Testis (tissue), 2 donors: ENCODE measurements at regions not wholly inside any gene's neighbourhood (a gene's known extent, or its start where the extent isn't known, plus 50 kb on each side); places are given as distances from the start of the nearest gene placed in this dataset.

Source experiments
- CTCF ChIP-seq, 3 experiments: fragments of 450-650 bp in 2 of 3; fragments of 200-600 bp in 1 of 3; sonication (generic) in 1 of 3; IDR thresholded peaks; one replicate each; pipeline ENCODE4 v1.5.1; 2016 to 2019; ENCODE audit warnings: antibody characterized with exemption in 3 of 3, mild to moderate bottlenecking in 2 of 3, moderate library complexity in 1 of 3
- POLR2A ChIP-seq: fragments of 450-650 bp; IDR thresholded peaks from one replicate; pipeline ENCODE4 v1.6.1; 2017; ENCODE audit warnings: antibody characterized with exemption, mild to moderate bottlenecking, moderate library complexity

- TF ChIP-seq POLR2A: no peak
- TF ChIP-seq CTCF (IDR thresholded peaks at IDR 0.05): no peak
Observed at GRCh38 chr1:198001776-198002408, 84.7 kb downstream of the LHX9 start.
